NCI-H748 treated with DMSO at 0.1 percent for 48 hours (cell line): ENCODE measurements at regions not wholly inside any gene's neighbourhood (a gene's known extent, or its start where the extent isn't known, plus 50 kb on each side); places are given as distances from the start of the nearest gene placed in this dataset.

Experiments
- DNase-seq: peaks from one replicate; lab custom pipeline; 2025; lab: John Stamatoyannopoulos, UW

GRCh38 chr2:122873951-122874350 lies 1118.5 kb downstream of the TSN start:
- DNase-seq: no peak

DNA sequence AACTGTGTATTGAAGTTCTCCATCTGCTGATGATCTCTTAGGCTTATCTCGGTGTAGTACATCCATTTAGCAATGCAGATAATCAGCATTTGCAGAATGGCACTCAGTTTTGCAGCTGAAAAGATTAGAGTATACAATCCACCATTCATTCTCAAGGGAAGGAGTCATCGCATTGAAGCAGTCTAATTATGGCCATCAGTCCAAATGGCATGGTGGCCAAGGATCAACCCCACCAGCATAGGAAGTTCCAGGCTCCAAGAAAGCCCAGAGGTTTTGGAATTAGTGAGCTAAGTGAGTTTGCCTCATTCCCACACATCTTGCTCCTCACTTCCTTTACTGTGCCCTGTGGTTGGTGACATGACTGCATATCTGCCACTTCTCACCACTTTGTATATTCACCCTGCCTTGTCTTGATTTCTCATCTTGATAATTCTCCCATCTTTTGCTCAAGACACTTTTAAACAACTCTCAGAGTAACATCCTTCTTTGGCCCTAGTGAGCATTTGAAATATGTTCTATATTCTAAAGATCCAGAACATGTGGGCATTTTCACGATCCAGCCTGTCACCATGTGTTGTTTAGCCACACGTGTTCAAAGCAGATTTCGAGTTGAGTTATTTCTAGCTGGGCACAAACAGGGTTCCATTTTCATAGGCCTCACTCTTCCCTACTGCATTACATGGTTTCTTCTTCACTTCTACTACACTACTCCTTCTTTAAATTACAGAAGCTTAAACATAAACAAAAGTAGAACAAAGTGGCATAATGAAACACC lies 1119.8 kb downstream of the TSN start:
- no peak for DNase-seq

DNA sequence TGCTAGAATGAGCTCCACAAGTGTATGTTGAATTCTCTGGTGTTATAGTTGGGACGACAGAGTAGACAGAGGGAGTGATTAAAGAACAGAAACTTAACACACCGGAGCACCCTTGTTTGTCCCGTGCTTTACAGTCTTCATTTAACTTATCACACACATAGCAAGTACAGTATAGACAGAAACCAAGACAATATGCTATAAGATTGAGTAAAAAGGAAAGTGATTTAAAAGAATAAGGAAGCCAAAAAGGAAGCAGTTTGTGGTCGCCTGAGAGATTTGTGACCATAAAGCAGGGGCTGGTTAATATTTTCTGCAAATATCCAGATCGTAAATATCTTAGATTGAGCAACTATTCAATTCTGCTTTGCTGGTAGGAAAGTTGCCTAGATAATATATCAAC lies 1128.4 kb downstream of the TSN start:
- no peak for DNase-seq

DNA sequence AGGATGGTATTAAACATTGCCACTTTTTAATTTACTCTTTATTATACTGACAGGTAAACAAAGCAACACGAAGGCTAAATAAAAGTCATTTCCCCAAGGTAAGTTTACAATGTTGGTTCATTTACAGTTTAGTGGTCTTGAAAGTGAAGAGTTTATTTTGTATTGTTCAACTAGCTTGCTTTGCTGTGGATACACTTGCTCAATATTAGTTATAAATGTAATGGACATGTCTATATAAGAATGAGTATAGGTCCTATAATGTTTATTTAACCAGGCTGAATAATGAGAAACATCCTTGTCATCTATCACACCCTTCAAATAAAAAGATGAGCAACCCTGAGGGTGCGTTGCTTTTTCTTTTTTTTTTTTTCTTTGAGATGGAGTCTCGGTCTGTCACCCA lies 1129.4 kb downstream of the TSN start:
- DNase-seq: no peak

- DNase-seq: no peak
These were observed 1130.0 kb downstream of the TSN start for GRCh38 chr2:122885436-122885835.

GRCh38 chr2:122886479-122887145 lies 1131.2 kb downstream of the TSN start:
- no peak for DNase-seq

DNA sequence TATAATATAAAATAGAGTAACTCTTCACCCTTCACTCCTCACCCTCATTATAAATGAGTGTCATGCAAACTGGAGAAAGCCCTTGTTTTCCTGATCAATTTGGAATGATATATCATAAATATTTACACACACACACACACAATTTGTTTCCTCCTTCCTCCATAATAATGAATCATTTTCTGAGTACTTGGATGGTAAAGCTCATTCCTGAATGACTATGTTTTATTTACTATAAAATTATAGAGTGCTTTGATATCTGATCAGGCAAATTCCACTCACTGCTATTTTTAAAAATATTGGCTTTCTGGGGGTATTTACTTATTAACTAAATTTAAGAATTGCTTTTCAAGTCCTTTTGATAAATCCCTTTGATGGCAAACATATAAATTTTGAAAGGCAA lies 1125.5 kb upstream of the CNTNAP5 start:
- no peak for DNase-seq

GRCh38 chr2:122905431-122905830 lies 1119.7 kb upstream of the CNTNAP5 start:
- DNase-seq: no peak

DNA sequence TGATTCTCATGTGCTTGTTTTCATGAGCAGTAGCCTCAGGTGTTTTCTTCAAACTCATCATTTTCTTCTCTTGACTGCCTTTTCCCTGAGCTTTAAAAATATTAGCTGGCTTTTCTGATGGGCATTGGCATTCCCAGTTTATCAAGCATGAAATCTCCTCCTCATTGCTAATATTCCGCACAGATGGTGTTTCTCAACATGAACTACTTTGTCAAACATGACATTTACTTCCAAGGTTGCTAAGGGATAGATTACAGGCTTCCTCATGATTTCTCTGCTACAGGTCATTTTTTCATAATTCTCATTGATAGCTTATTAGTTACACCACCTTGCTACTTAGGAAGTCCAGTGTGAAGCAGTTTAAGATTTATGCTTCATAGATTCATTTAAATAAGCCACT lies 1116.9 kb upstream of the CNTNAP5 start:
- no peak for DNase-seq

GRCh38 chr2:122927197-122927596 lies 1097.9 kb upstream of the CNTNAP5 start:
- no peak for DNase-seq

GRCh38 chr2:122927710-122928557 lies 1097.2 kb upstream of the CNTNAP5 start:
- DNase-seq: no peak

DNA sequence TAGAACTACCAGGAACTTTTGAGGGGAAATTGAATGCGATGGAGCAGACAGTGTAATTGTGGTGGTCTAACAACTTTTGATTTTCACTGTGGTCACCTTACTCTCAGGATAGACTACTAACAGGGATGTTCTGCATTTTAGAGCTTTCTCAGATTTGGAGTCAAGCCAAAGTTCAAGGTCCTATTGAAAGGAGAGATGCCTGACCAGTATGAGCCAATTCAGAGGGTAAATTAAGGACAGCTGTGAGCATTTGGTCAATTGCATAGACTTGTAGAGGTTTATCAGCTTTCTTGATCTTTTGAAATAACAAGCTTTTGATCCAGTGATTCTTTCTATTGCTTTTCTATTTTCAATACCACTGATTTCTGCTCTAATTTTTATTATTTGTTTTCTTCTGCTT lies 1095.7 kb upstream of the CNTNAP5 start:
- no peak for DNase-seq

- no peak for DNase-seq
These were observed 1089.6 kb upstream of the CNTNAP5 start for GRCh38 chr2:122935506-122935905.

DNA sequence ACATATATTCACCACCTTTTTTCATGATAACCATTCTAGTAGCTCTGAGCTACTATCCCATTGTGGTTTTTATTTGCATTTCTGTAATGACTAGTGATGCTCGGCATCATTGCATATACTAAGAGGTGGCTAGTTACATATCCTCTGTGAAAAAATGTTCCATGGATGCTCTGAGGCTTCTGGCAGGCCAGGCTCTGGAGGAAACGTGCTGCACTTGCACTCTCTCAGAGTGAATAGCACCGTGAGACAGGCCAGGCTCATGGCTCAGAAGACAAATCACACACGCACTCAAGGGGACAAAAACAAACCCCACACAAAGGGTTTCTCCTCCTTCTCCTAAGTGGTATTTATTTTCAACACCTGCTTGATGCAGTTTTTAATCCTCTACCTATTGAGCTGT lies 1085.3 kb upstream of the CNTNAP5 start:
- DNase-seq: no peak

DNA sequence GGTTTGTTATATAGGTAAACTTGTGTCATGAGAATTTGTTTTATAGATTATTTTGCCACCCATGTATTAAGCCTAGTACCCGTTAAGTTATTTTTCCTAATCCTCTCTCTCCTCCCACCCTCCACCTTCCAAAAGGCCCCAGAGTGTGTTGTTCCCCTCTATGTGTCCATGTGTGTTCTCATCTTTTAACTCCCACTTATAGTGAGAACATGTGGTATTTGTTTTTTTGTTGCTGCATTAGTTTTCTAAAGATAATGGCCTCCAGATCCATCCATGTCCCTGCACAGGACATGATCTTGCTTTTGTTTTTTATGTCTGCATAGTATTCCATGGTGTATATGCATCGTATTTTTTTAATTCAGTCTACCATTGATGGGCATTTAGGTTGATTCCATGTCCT lies 1075.6 kb upstream of the CNTNAP5 start:
- no peak for DNase-seq

GRCh38 chr2:122955776-122956175 lies 1069.3 kb upstream of the CNTNAP5 start:
- no peak for DNase-seq

GRCh38 chr2:122960759-122961641 lies 1064.1 kb upstream of the CNTNAP5 start:
- peak; percentile 32 for DNase-seq

DNA sequence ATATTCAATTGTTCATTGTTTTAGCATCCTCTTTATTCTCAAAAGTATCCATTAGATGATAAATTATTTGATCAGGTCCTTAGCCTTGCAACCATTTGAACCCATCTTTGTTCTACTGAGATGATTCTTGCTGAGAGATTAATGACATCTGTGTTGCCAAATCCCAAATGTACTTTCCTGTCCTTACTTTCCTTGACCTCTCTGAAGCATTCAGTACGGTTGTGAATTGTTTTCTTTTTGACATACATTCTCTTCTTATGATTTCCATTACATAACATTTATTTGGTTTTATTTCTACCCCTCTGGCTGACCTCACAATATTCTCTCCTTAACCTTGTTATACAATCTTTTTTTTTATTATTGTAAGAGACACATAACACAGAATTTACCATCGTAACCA lies 1058.6 kb upstream of the CNTNAP5 start:
- no peak for DNase-seq

DNA sequence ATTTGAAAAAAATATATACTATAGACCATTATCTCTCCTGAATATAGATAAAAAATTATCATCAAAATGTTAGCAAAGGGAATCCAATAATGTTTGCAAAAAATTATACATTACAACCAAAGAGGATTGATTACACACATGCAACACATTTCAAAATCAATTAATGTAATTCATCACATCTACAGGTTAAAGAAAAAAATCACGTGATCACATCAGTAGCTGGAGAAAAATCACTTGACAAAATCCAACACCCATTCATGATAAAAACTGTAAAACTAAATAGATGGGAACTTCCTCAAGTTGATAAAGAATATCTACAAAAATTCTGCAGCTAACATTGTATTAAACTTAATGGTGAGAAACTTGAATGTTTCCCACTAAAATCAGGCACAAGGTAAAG lies 1047.5 kb upstream of the CNTNAP5 start:
- DNase-seq: no peak

DNA sequence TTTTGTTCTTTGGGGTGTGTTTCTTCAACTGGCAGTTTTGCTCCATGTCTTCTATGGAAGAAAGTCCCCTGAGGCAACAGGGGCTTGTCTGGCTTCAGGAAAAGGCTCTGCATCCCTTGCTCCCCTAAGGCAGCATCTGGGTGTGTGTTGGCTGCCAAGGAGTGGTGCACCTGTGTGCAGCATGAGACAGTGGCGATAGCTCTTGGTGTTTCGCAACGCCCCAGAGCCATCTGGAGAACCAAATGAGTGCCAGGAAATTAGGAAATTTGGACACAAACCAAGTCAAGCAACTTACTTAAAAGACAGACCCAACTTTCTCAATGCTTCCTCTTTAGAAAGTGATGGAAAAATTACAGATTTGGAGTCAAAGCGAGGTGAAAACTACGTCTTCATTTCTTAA lies 1044.4 kb upstream of the CNTNAP5 start:
- DNase-seq: no peak

DNA sequence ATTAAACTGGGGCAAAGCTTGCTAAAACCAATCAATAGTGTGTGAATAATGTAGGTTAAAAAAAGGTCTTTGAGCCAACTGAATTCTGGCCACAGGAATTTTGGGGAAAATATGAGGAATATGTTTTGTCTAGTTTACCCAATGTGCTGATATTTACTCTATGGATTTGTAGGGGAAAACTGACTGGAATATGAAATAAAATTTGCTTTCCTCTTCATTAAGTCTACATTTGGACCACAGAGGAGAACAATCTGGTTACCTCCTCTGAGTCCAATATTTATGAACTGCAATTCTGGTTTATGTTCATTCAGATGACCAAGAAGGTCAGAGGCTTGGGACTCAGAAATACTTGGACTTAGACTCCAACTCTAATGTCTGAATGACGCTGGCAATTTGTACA lies 1042.2 kb upstream of the CNTNAP5 start:
- DNase-seq: no peak
